Naive thymus-derived CD4-positive, alpha-beta T cell (primary cell): ENCODE measurements at regions not wholly inside any gene's neighbourhood (a gene's known extent, or its start where the extent isn't known, plus 50 kb on each side); places are given as distances from the start of the nearest gene placed in this dataset.

ENCODE experiments used
- ATAC-seq: fragments of 150-1000 bp; cut with Tn5 transposase; 2 replicates; pipeline ENCODE4 v1.10.0; 2021; ENCODE audit warnings: mild to moderate bottlenecking, moderate library complexity
- CTCF ChIA-PET: fragments of 350-600 bp; sonication (Branson Sonifier 250); formaldehyde crosslinking; loops from one replicate; lab custom pipeline; 2021; ENCODE audit warnings: antibody characterized with exemption; lab: Charles Lee
- POLR2A ChIA-PET: fragments of 350-600 bp; sonication (Branson Sonifier 250); formaldehyde crosslinking; loops from one replicate; lab custom pipeline; 2021; ENCODE audit warnings: antibody characterized with exemption, inconsistent platforms; lab: Charles Lee
- DNase-seq, 9 donors: peaks; one replicate each; pipeline versions ENCODE4 v3.0.0 to v3.0.0-alpha.2; 2020 to 2022; ENCODE audit warnings: mixed read lengths in 1 of 9
- H3K27ac ChIP-seq: one replicate; pipeline ENCODE4 v1.7.0; 2013; ENCODE audit warnings: mild to moderate bottlenecking, low read depth, low read length, moderate library complexity
- H3K27me3 ChIP-seq, 2 donors: one replicate each; pipeline ENCODE4 v1.7.0; 2013; ENCODE audit warnings: low read length in 2 of 2, mild to moderate bottlenecking in 2 of 2, moderate library complexity in 2 of 2; ENCODE audit not compliant: control insufficient read depth in 2 of 2, insufficient read depth in 2 of 2
- H3K36me3 ChIP-seq, 3 experiments: 1 replicate in 2 of 3; 2 replicates in 1 of 3; pipeline ENCODE4 v1.7.0; 2013; ENCODE audit warnings: low read length in 3 of 3, mild to moderate bottlenecking in 3 of 3, moderate library complexity in 1 of 3; ENCODE audit not compliant: insufficient read depth in 3 of 3, control insufficient read depth in 2 of 3
- H3K4me1 ChIP-seq, 2 donors: one replicate each; pipeline ENCODE4 v1.7.0; 2013; ENCODE audit warnings: low read length in 2 of 2, mild to moderate bottlenecking in 2 of 2, moderate library complexity in 1 of 2; ENCODE audit not compliant: control insufficient read depth in 2 of 2, insufficient read depth in 2 of 2
- H3K4me3 ChIP-seq: 2 replicates; pipeline ENCODE4 v1.7.0; 2013; ENCODE audit warnings: mild to moderate bottlenecking, low read length
- H3K9me3 ChIP-seq, 3 experiments: 1 replicate in 2 of 3; 2 replicates in 1 of 3; pipeline ENCODE4 v1.7.0; 2013; ENCODE audit warnings: low read length in 3 of 3; ENCODE audit not compliant: control insufficient read depth in 2 of 3
- H3K27ac Mint-ChIP-seq, 9 donors: one replicate each; pipeline ENCODE4 v1.8.0; 2020 to 2022; ENCODE audit warnings: mixed read lengths in 9 of 9, mild to moderate bottlenecking in 8 of 9, moderate library complexity in 5 of 9, inconsistent platforms in 2 of 9
- H3K27me3 Mint-ChIP-seq, 5 donors: one replicate each; pipeline ENCODE4 v1.8.0; 2021 to 2022; ENCODE audit warnings: mixed read lengths in 5 of 5, mild to moderate bottlenecking in 1 of 5
- H3K36me3 Mint-ChIP-seq, 5 donors: one replicate each; pipeline ENCODE4 v1.8.0; 2020 to 2022; ENCODE audit warnings: mixed read lengths in 5 of 5, mild to moderate bottlenecking in 3 of 5, inconsistent platforms in 1 of 5
- H3K4me1 Mint-ChIP-seq, 7 donors: one replicate each; pipeline ENCODE4 v1.8.0; 2020 to 2022; ENCODE audit warnings: mixed read lengths in 7 of 7, mild to moderate bottlenecking in 3 of 7, inconsistent platforms in 1 of 7
- H3K4me3 Mint-ChIP-seq, 10 donors: one replicate each; pipeline ENCODE4 v1.8.0; 2020 to 2022; ENCODE audit warnings: mild to moderate bottlenecking in 10 of 10, mixed read lengths in 10 of 10, moderate library complexity in 6 of 10, inconsistent platforms in 2 of 10
- H3K9me3 Mint-ChIP-seq, 11 donors: one replicate each; pipeline ENCODE4 v1.8.0; 2020 to 2022; ENCODE audit warnings: mixed read lengths in 11 of 11, mild to moderate bottlenecking in 4 of 11, inconsistent platforms in 1 of 11, moderate library complexity in 1 of 11
- intact Hi-C, 2 donors: fragments of 100-400 bp; cut with micrococcal nuclease; formaldehyde crosslinking; loops; one replicate each; pipeline ENCODE4 v1.15.1; 2023

- H3K4me1 Mint-ChIP-seq = no peaks in the 10 kb centered on the region
- no peak overlapping the region for H3K27ac Mint-ChIP-seq
- CTCF ChIA-PET = no interaction called here
Observed at GRCh38 chr6:139855671-139856311, 481.3 kb upstream of the CITED2 start.

GRCh38 chr6:139853302-139853992 lies 479.0 kb upstream of the CITED2 start:
- Mint-ChIP-seq H3K36me3 (no peaks in the 10 kb centered on the region), H3K27me3 (peaks cover 0 to 9% (median 4%) of the 10 kb centered on the region in 5 donors), H3K4me1 (no peaks in the 10 kb centered on the region), H3K4me3 (no peak overlapping the region), H3K27ac (no peak overlapping the region), H3K9me3 (peaks cover 0 to 6% (median 2%) of the 10 kb centered on the region in 11 donors)
- Histone ChIP-seq H3K27ac (no peak overlapping the region), H3K36me3 (no peaks in the 10 kb centered on the region), H3K4me3 (no peak overlapping the region), H3K27me3 (no peaks in the 10 kb centered on the region), H3K4me1 (no peaks in the 10 kb centered on the region), H3K9me3 (no peaks in the 10 kb centered on the region)
- no peak for ATAC-seq
- no peak for DNase-seq
- CTCF ChIA-PET = no interaction called here
- intact Hi-C loops = no loop called here
- POLR2A ChIA-PET = interaction anchor here (0.6 kb wide), 1 partner anchor 127 kb away, joined by 3 read pairs; no protein-coding TSS in a partner anchor

More at GRCh38 chr6:139855671-139856311, 481.3 kb upstream of the CITED2 start:
- H3K27me3 ChIP-seq = no peaks in the 10 kb centered on the region
- no peak overlapping the region for H3K4me3 ChIP-seq
- Mint-ChIP-seq H3K36me3 (no peaks in the 10 kb centered on the region), H3K9me3 (peaks cover 0 to 2% (median 0%) of the 10 kb centered on the region in 11 donors), H3K27me3 (peaks cover 0 to 9% (median 4%) of the 10 kb centered on the region in 5 donors), H3K4me3 (no peak overlapping the region)
- DNase-seq = no peak
- POLR2A ChIA-PET = no interaction called here
- intact Hi-C loops = no loop called here
- no peaks in the 10 kb centered on the region for H3K9me3 ChIP-seq
- no peak for ATAC-seq
- H3K36me3 ChIP-seq = no peaks in the 10 kb centered on the region
- H3K4me1 ChIP-seq = no peaks in the 10 kb centered on the region
- H3K27ac ChIP-seq = no peak overlapping the region

DNA sequence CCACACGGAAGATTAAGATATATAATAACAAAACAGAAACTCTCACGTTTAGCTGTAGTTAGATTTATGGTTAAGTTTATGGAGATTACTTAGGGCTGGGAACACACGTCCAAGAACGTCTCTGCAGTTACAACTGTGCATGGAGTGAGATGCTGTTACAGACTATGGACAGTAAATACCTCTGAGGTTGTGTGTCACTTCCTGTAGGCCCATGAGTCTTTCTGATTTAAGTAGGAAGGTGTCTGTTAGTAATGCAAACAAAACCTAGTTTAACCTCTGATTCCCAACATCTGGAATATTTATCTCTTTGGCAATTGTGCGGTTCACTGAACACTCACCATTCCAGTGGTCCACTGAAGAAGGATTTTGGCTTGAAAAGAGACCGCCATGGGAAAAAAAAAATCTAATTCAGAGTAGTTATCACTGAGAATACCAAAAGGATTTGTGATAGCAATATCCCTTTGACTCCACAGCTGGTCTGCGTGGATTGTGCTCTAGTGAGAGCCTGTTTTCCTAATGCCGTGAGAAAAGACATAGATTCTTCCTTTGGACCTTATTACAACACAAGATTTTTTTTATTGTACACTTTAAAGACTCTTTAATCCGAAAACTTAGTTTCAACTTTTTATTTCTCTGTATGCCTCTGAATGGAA lies 478.2 kb upstream of the CITED2 start:
- Mint-ChIP-seq H3K27me3 (peaks cover 0 to 9% (median 4%) of the 10 kb centered on the region in 5 donors), H3K4me1 (no peaks in the 10 kb centered on the region), H3K27ac (no peak overlapping the region), H3K36me3 (no peaks in the 10 kb centered on the region), H3K9me3 (peaks cover 0 to 6% (median 2%) of the 10 kb centered on the region in 11 donors), H3K4me3 (no peak overlapping the region)
- Histone ChIP-seq H3K4me3 (no peak overlapping the region), H3K27ac (no peak overlapping the region), H3K27me3 (no peaks in the 10 kb centered on the region), H3K9me3 (no peaks in the 10 kb centered on the region), H3K4me1 (no peaks in the 10 kb centered on the region), H3K36me3 (no peaks in the 10 kb centered on the region)
- ATAC-seq (no peak), DNase-seq (no peak)
- ChIA-PET POLR2A (no interaction called here), CTCF (no interaction called here)
- intact Hi-C loops = no loop called here

DNA sequence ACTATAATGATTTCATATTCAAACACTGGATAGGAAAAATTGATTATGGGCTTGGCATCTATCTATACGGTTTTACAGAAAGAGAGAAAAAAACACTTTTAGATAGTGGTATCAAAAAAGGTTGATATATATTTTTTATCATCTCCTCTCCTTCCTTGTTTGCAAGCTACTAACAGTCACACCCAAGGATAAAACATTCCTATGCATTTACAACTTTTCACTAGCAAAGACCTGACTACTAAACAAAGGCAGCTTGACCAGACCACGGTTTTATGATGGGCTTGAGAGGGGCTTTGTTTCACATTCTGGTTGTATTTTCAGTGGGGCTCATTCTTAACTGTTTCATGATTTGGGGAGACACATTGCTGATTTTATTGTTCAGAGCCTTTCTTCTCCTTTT lies 477.6 kb upstream of the CITED2 start:
- ChIA-PET POLR2A (no interaction called here), CTCF (no interaction called here)
- Mint-ChIP-seq H3K27me3 (peaks cover 0 to 9% (median 4%) of the 10 kb centered on the region in 5 donors), H3K27ac (no peak overlapping the region), H3K4me3 (no peak overlapping the region), H3K4me1 (no peaks in the 10 kb centered on the region), H3K36me3 (no peaks in the 10 kb centered on the region), H3K9me3 (peaks cover 0 to 6% (median 2%) of the 10 kb centered on the region in 11 donors)
- no peak overlapping the region for H3K4me3 ChIP-seq
- no peaks in the 10 kb centered on the region for H3K36me3 ChIP-seq
- DNase-seq (no peak), ATAC-seq (no peak)
- no peaks in the 10 kb centered on the region for H3K9me3 ChIP-seq
- no peaks in the 10 kb centered on the region for H3K4me1 ChIP-seq
- H3K27me3 ChIP-seq = no peaks in the 10 kb centered on the region
- H3K27ac ChIP-seq = no peak overlapping the region
- intact Hi-C loops = no loop called here

- Mint-ChIP-seq H3K4me3 (no peak overlapping the region), H3K9me3 (peaks cover 0 to 6% (median 2%) of the 10 kb centered on the region in 11 donors), H3K4me1 (peaks cover 0 to 2% (median 0%) of the 10 kb centered on the region in 7 donors), H3K27me3 (peaks cover 0 to 6% (median 0%) of the 10 kb centered on the region in 5 donors), H3K27ac (no peak overlapping the region), H3K36me3 (no peaks in the 10 kb centered on the region)
- H3K4me3 ChIP-seq = no peak overlapping the region
- no peaks in the 10 kb centered on the region for H3K4me1 ChIP-seq
- no peak overlapping the region for H3K27ac ChIP-seq
- ATAC-seq (no peak), DNase-seq (no peak)
- no peaks in the 10 kb centered on the region for H3K27me3 ChIP-seq
- no peaks in the 10 kb centered on the region for H3K9me3 ChIP-seq
- CTCF ChIA-PET = no interaction called here
- H3K36me3 ChIP-seq = no peaks in the 10 kb centered on the region
- POLR2A ChIA-PET = no interaction called here
- intact Hi-C loops = no loop called here
Observed at GRCh38 chr6:139851206-139851605, 476.8 kb upstream of the CITED2 start.

DNA sequence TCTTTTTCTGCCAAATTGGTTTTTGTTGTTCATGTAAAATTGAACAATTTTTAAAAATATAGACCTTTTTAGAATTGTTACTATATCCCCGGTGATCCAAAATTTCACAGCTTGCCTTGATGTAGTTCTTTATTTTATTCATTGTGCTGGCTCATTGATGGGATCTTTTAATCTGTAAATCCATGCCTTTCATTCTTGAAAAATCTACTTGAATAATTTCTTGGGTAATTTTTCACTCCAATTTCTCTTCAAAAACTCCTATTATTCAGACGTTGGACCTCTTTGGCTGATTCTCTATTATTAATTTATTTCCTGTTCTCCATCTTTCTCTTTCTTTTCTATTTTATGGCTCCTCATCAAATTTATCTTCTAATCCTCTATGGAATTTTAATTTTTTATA lies 476.1 kb upstream of the CITED2 start:
- Mint-ChIP-seq H3K27ac (no peak overlapping the region), H3K4me3 (no peak overlapping the region), H3K9me3 (peaks cover 0 to 6% (median 2%) of the 10 kb centered on the region in 11 donors), H3K36me3 (no peaks in the 10 kb centered on the region), H3K27me3 (peaks cover 0 to 5% (median 0%) of the 10 kb centered on the region in 5 donors), H3K4me1 (peaks cover 0 to 2% (median 0%) of the 10 kb centered on the region in 7 donors)
- no peaks in the 10 kb centered on the region for H3K4me1 ChIP-seq
- CTCF ChIA-PET = no interaction called here
- H3K9me3 ChIP-seq = no peaks in the 10 kb centered on the region
- no peak for DNase-seq
- no peaks in the 10 kb centered on the region for H3K27me3 ChIP-seq
- H3K4me3 ChIP-seq = no peak overlapping the region
- POLR2A ChIA-PET = no interaction called here
- H3K36me3 ChIP-seq = no peaks in the 10 kb centered on the region
- intact Hi-C loops = no loop called here
- ATAC-seq = no peak
- H3K27ac ChIP-seq = no peak overlapping the region
